GM06990 (cell line): ENCODE measurements at regions not wholly inside any gene's neighbourhood (a gene's known extent, or its start where the extent isn't known, plus 50 kb on each side); places are given as distances from the start of the nearest gene placed in this dataset.

Experiments used
- DNase-seq: peaks from one replicate; pipeline ENCODE4 v3.0.0-alpha.2; 2011; ENCODE audit not compliant: insufficient read length; ENCODE audit errors: extremely low read depth
- H3K27me3 ChIP-seq: replicated peaks from 2 replicates; pipeline ENCODE4 v1.6.0; 2011; ENCODE audit warnings: low read length; ENCODE audit not compliant: control insufficient read depth, insufficient read depth
- H3K36me3 ChIP-seq: 2 replicates; pipeline ENCODE4 v1.5.1; 2011; ENCODE audit warnings: low read length; ENCODE audit not compliant: control insufficient read depth, insufficient read depth
- H3K4me3 ChIP-seq: replicated peaks from 2 replicates; pipeline ENCODE4 v1.5.1; 2011; ENCODE audit warnings: low read depth, mild to moderate bottlenecking, control low read depth, low read length
- TF ChIP-seq, protein P1 (sequence below): IDR thresholded peaks from 2 replicates; pipeline ENCODE4 v1.5.1; 2011; ENCODE audit warnings: low read length, control low read depth, mild to moderate bottlenecking, inconsistent platforms; ENCODE audit not compliant: insufficient read depth, poor library complexity, severe bottlenecking

DNA sequence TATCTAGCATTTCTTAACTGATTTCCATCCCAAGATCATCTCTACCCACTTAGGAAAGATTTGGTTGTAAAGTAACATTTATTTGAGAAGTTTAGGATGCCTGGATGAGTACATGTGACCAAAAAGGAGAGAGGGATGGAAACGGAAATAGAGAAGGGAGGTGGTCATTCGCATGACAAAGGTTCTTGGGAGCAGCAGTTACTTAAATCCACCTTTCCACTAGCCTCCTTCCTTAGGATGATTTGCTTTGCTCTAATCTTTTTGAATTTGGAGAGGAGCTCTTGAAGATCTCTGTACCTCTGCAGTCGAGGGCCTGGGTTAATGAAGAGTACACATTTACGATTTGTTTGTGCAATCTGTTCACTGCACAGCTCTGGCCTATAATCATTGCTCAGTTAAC lies 623.5 kb downstream of the EPHA4 start:
- TF ChIP-seq, protein P1, sequence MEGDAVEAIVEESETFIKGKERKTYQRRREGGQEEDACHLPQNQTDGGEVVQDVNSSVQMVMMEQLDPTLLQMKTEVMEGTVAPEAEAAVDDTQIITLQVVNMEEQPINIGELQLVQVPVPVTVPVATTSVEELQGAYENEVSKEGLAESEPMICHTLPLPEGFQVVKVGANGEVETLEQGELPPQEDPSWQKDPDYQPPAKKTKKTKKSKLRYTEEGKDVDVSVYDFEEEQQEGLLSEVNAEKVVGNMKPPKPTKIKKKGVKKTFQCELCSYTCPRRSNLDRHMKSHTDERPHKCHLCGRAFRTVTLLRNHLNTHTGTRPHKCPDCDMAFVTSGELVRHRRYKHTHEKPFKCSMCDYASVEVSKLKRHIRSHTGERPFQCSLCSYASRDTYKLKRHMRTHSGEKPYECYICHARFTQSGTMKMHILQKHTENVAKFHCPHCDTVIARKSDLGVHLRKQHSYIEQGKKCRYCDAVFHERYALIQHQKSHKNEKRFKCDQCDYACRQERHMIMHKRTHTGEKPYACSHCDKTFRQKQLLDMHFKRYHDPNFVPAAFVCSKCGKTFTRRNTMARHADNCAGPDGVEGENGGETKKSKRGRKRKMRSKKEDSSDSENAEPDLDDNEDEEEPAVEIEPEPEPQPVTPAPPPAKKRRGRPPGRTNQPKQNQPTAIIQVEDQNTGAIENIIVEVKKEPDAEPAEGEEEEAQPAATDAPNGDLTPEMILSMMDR: no peak
- Histone ChIP-seq H3K36me3 (no peaks in the 10 kb centered on the region), H3K27me3 (no peaks in the 10 kb centered on the region), H3K4me3 (no peak overlapping the region)
- DNase-seq: no peak

DNA sequence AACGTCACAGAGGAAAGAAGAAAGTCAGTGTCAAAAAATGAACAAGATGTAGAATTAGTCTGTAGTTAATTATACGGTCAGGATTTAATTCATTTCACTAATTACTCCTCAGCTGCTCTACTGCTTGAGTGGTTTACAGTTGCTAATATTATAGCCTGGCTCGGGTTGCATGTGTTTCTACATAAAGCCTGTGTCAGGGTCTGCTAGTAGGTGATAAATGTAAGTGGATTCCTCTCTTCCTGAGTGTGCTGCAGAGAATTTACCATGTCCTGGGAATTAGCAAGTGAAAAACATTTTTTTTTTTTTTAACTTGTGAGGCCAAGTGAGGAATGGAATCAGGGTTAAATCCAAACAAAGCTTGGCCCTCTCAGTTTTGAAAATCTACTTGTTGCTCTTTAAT lies 622.6 kb downstream of the EPHA4 start:
- TF ChIP-seq, protein P1: no peak
- H3K27me3 ChIP-seq: no peaks in the 10 kb centered on the region
- no peak for DNase-seq
- H3K36me3 ChIP-seq: no peaks in the 10 kb centered on the region
- H3K4me3 ChIP-seq: no peak overlapping the region

- Histone ChIP-seq H3K27me3 (no peaks in the 10 kb centered on the region), H3K4me3 (no peak overlapping the region), H3K36me3 (no peaks in the 10 kb centered on the region)
- TF ChIP-seq, protein P1: no peak
- no peak for DNase-seq
These were observed 616.3 kb downstream of the EPHA4 start for GRCh38 chr2:220955776-220956175.

GRCh38 chr2:220956429-220956828 lies 615.7 kb downstream of the EPHA4 start:
- Histone ChIP-seq H3K27me3 (no peaks in the 10 kb centered on the region), H3K36me3 (no peaks in the 10 kb centered on the region), H3K4me3 (no peak overlapping the region)
- DNase-seq: no peak
- TF ChIP-seq, protein P1: no peak

- H3K27me3 ChIP-seq: no peaks in the 10 kb centered on the region
- H3K4me3 ChIP-seq: no peak overlapping the region
- no peaks in the 10 kb centered on the region for H3K36me3 ChIP-seq
- TF ChIP-seq, protein P1: no peak
- no peak for DNase-seq
These were observed 612.7 kb downstream of the EPHA4 start for GRCh38 chr2:220959391-220959802.

DNA sequence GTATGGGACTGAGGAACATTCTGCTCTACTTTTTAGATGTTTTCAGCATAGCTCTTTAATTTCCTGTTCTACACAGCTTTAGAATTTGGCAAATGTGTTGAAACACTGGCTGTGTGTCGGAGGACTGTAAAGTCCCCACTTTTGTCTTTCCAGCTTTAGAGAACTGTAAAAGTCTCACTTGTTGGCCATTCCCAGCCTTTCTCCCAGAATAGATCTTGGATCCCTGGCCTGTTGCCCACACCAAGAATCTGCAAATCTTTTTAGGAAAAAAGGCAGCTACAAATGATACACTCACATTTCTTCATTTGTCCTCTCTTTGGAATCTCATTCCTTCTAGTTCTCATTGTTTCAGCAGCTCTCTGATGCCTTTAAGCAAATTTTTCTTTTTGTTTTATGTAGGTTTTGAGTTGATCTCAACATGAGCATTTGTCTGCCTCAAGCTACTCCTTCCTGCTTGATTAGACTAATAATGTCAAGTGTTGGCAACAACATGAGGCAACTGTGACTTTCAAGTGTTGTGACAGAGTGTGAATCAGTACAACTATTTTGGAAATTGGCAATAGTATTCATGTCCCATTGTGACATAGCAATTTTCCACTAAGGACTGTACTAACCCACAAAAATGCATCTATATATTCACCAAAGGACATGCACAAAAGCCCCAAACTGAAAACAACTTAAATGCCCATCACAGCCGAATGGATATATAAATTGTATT lies 610.8 kb downstream of the EPHA4 start:
- Histone ChIP-seq H3K27me3 (no peaks in the 10 kb centered on the region), H3K4me3 (no peak overlapping the region), H3K36me3 (no peaks in the 10 kb centered on the region)
- no peak for DNase-seq
- TF ChIP-seq, protein P1: no peak
